HG02610 (cell line): ENCODE measurements at regions not wholly inside any gene's neighbourhood (a gene's known extent, or its start where the extent isn't known, plus 50 kb on each side); places are given as distances from the start of the nearest gene placed in this dataset.
"Not testable (repeated sequence)": the region's sequence is repeated elsewhere in the genome, so short reads cannot be mapped to it uniquely, and the experiment has no call there.

ENCODE experiments used
- ATAC-seq: cut with Tn5 transposase; IDR thresholded peaks from one replicate; pipeline ENCODE4 v1.9.1; 2021; ENCODE audit warnings: mild to moderate bottlenecking, moderate library complexity; ENCODE audit not compliant: unreplicated experiment

- ATAC-seq, result no peak
Measured at GRCh38 chr2:7368211-7368610, 451.0 kb downstream of the RNF144A start.

DNA sequence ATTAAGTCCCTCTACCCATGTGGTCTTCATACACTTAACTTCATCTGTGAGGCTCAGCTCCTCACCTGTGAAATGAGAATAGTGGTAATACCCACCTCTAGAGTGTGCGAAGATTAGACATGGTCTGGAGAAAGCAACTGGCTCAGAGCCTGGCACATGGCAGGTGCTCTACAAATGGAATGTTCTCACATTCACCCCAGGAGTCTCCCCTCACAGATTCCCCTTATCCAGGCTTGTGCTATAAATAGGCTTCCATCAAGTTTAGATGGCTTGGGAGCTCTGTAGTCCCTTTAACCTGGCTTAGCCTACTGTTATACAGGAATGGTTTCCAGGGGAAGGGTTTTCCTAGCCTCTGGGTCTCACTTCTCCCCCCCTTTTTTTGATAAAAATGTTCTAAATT is 455.9 kb downstream of the RNF144A start:
- ATAC-seq, result no peak

- ATAC-seq, result no peak
Measured at GRCh38 chr2:7375901-7376300, 458.7 kb downstream of the RNF144A start.

DNA sequence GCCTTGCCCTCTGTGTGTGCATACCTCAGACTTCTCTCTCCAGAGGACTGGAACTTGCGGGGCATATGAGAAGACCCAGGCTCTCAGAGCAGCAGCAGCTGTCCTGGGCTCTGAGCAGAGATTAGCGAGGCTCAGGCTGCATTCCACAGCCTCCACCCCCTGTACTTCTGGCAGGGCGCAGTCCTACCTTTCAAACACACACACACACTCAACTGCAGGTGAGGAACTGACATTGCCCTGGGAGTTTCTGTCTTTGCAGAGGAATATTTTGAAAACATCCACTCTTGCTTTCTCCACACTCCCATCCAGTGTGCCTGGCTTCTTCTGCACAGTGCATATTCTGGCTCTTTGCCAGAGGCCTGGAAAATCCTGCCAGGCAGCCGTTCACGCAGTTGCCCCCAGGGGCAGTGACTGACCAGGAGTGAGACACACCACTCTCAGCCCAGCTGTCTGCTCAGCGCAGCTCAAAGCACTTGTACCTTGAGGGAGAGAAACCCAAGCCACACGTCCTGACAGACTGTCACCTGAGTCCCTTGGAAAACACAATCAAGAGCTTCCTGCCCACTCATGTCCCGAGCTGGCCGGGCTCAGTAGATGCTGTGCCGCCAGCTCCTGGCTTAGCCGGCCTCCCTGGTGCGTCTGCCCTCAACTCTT is 460.8 kb downstream of the RNF144A start:
- ATAC-seq, result no peak

DNA sequence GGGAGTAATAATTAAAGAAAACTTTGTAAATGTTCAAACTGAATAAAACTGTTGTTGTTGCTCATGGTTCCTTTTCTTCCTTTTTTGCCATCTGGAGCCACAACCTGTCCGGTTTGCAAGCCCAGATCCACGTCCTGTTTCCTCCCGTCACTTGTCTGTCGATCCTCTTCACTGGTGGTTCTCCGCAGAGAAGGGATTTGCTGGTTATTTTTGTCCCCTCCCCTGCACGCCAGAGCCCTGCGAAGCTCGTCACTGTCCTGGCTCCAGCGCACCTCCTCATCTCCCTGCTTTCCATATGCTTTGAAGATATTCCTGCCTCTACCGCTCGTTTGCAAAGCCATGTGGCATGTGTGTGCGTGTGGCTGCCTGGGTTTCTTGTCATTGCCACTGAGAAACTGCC is 461.4 kb downstream of the RNF144A start:
- ATAC-seq, result no peak

- ATAC-seq, result no peak
Measured at GRCh38 chr2:7379799-7380198, 462.6 kb downstream of the RNF144A start.

DNA sequence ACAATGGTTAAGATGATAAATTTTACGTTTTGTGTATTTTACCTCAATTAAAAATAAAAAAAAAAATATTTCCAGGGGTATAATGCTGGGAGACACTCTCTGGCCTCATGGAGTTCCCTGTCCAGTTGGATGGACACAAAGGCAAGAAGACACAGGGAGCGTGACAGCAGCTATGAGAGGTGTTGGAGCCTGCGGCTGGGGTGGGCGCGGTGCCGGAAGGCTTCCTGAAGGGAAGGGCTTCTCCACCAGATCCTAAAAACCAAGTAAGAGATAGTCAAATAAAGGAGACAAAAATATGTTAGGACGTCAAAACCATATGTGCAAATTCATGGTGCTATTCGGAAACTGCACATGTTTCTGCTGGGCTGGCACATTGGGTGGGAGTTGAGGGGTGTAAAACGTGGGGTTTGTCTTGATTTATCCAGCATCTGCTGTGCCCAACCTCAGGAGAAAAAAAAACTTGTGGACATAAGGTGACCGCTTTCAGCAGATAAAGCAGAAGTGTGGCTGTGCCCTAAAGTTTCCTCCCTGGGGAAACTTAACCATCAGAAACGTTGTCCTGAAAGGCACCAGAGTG is 467.6 kb downstream of the RNF144A start:
- ATAC-seq, result no peak

GRCh38 chr2:7390311-7390710 is 473.1 kb downstream of the RNF144A start:
- not testable (repeated sequence) for ATAC-seq

DNA sequence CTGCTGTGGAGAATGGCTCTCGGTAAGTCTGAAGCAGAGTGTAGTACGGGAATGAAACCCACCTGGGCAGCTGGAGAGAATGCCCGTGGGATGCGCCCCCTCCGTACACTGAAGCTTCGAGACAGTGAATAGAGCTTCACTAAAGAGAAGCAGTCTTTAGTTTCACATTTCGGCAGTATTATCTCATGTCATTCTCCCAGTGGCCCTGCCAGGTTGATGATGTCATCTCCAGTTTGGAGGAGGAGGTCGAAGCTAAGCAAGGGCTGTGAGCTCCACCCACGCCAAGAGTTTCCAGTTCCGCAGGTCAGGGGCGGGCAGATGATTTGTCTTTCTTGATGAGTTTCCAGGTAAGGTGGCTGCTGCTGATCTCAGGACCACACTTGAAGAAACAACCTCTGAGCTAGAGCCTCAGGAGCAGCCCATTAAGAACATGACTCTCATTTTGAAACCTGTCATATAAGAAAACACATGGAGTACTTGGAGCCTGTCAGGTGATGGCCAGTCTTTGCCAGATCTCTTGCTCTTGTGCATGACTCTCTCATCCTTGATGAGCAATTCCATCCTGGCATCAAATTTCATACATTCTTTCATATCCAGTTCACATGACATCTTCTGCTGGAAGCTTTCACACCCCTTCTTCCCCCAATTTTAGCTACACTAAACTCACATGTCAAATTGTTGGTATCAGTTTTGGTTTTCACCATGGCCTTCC is 475.0 kb downstream of the RNF144A start:
- no peak for ATAC-seq

- ATAC-seq, result no peak
Measured at GRCh38 chr2:7394195-7394594, 477.0 kb downstream of the RNF144A start.

DNA sequence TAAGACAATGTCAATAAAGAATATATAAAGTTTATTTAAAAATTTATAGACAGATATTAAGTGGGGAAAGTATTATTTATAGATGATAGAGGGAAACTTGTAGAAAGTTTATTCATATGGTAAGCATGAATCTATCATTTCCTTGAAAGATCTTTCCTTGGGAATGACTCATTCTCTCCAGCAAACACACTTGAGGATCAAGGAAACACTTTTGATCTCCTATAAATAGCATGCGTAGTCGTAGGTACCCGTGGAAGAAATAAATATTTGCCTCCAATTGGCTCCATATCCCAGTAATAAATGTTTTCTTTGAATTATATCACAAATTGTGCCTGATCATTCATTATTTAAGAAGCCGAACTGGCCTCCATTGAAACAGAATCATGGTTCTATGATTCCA is 483.4 kb downstream of the RNF144A start:
- no peak for ATAC-seq

DNA sequence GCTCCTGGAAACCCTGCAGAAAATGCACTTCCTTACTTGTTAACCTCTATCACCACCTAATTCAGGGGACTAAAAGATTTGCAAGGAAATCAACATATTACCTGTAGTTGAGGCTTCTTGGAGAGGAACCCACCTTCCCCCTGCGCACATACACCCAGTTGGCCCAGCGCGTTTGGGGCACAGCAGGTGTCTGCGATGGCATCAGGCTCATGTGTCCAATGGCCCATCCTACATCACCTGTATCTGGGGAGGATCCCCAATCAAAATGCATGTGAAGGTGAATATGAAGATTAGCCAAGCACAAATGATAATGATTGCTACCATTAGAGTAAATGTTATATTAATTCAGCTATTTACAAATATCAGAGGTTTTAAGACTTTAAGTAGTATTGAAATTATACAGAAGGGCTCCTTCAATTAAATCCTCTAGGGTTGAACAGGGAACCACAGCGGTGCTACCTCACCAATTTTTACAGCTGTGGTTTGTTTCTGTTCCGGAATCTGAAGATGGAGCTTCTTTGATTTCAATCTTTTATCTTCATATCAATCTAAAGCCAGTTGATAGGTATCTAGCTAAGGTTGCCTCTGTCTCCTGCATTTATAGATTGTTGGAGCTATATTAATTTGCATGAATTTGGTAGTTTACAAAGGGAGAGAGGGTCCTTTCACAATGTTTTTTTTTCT is 486.0 kb downstream of the RNF144A start:
- no peak for ATAC-seq

DNA sequence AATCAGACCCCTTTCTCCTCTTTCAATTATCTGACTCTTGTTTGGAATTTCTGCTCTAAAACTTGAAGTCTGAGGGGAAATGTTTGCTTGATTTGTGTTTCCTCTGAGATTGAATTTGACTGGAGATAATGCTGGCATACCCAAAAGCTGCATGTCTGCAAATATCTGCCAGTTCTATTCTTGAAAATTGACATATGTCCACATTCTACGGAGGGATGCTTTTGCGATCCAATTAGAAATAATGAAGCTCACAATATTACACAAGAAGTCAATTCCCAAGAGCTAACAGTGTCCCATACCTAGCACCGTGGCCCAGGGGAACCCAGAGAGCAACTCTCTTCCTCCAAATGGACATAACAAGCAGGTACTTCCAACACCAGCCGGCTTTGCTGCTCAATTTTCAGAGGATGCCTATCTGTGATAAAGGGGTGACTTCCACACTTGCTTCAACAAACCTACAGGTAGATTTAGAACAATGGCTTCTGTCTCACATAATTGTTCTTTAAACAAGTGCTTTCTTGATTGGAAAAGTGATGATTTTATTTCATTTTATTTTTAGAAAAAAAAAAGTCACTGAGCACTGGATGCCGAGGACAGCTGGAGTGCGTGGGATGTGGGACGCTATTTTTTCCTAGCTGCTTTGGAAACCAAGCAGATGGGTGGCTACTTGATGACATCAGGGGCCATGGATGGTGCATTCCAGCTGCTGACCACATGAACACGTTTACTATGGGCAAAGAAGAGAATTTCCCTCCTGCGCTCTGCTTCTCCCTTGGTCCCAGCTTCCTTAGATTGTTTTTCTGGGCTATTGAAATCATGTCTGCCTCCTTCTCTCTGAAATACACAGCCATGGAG is 488.9 kb downstream of the RNF144A start:
- no peak for ATAC-seq

DNA sequence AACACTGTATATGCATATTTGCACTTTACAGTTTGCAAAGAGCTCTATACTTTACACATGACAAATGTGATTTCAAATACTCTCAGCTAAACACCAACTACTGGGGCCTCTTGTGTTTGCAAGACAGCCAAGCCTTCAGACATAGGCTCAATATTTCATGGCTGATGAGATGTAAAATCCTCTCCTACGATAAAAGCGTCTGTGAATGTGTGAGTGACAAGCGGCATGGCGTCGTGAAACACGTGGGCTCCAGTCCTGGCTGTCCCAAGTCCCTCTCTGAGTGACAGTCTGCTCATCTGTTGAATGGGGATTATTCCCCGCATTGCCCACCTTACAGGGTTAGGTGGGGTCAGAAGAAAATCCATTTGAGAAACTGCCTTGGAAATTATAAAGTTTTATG is 489.8 kb downstream of the RNF144A start:
- ATAC-seq, result no peak

DNA sequence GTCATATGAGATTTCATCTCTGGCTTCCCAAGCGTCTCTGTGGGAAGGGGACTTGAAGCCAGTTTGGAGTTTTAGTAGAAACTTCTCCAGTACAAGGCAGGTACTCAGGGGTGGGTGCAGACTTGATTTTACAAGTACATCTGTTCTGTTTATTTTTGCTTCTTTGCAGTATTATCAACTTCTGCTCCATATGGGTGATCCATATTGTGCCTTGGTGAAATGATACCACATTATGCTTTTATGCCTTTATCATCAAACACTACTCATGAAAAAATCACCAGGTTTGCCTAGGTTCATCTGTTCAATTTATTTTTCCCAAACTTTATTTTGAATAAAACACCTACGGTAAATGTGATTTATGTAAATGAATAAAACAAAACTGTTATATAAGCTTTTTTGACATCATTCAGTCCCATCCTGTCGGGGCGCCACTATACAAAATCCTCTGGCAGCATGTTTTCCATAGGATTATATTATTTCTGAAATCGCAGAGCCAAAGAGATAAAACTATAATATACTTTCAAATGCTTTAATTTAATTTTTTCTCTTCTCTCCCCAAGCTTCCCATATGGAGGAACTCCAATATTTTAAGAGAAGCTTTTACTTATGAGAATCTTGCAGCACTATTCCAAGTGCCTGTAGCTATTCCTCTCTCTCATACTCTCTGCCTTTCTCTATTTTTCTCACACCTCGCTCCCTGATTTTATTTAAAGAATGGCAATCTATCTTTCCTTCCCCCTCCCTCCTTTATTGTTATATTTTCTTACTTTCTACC is 490.9 kb downstream of the RNF144A start:
- ATAC-seq, result no peak

GRCh38 chr2:7411691-7412090 is 494.5 kb downstream of the RNF144A start:
- ATAC-seq, result no peak

- ATAC-seq, result no peak
Measured at GRCh38 chr2:7417845-7418742, 500.9 kb downstream of the RNF144A start.

GRCh38 chr2:7419186-7419585 is 502.0 kb downstream of the RNF144A start:
- ATAC-seq, result no peak

GRCh38 chr2:7419814-7420311 is 502.7 kb downstream of the RNF144A start:
- ATAC-seq, result no peak
